Gastroesophageal sphincter (tissue), 4 donors: ENCODE measurements at regions not wholly inside any gene's neighbourhood (a gene's known extent, or its start where the extent isn't known, plus 50 kb on each side); places are given as distances from the start of the nearest gene placed in this dataset.
"Not testable (repeated sequence)": the region's sequence is repeated elsewhere in the genome, so short reads cannot be mapped to it uniquely, and the experiment has no call there.

Experiments
- ATAC-seq: fragments of 150-250 bp; one replicate; pipeline ENCODE4 v1.9.1; 2016; ENCODE audit warnings: mild to moderate bottlenecking, moderate library complexity
- H3K27ac ChIP-seq, 4 donors: fragments of 200-600 bp; sonication (generic) in 3 of 4; 1 replicate in 3 of 4; 2 replicates in 1 of 4; pipeline ENCODE4 v1.5.1; 2016 to 2019
- H3K27me3 ChIP-seq: fragments of 200-600 bp; sonication (generic); one replicate; pipeline ENCODE4 v1.5.1; 2019
- H3K36me3 ChIP-seq, 2 donors: fragments of 200-600 bp; sonication (generic); one replicate each; pipeline ENCODE4 v1.5.1; 2019; ENCODE audit warnings: control low read depth in 1 of 2
- H3K4me1 ChIP-seq, 3 donors: fragments of 200-600 bp; sonication (generic); 1 replicate in 2 of 3; 2 replicates in 1 of 3; pipeline ENCODE4 v1.5.1; 2016 to 2019; ENCODE audit warnings: control low read depth in 2 of 3
- H3K4me3 ChIP-seq, 2 donors: fragments of 200-600 bp; sonication (generic); one replicate each; pipeline ENCODE4 v1.5.1; 2019; ENCODE audit warnings: mild to moderate bottlenecking in 1 of 2, moderate library complexity in 1 of 2
- H3K9me3 ChIP-seq, 3 donors: fragments of 200-600 bp; sonication (generic); one replicate each; pipeline ENCODE4 v1.5.1; 2017 to 2019; ENCODE audit warnings: control low read depth in 2 of 3
- CTCF ChIP-seq, 4 experiments: fragments of 200-600 bp in 2 of 4; fragments of 450-650 bp in 2 of 4; sonication (generic) in 1 of 4; IDR thresholded peaks; one replicate each; pipeline ENCODE4 v1.5.1; 2017 to 2019; ENCODE audit warnings: antibody characterized with exemption in 4 of 4, mild to moderate bottlenecking in 2 of 4, moderate library complexity in 2 of 4
- EP300 ChIP-seq: sonication (generic); formaldehyde crosslinking; IDR thresholded peaks from one replicate; pipeline ENCODE4 v1.6.1; 2017; ENCODE audit warnings: antibody characterized with exemption, mild to moderate bottlenecking
- POLR2A ChIP-seq, 2 donors: fragments of 450-650 bp; IDR thresholded peaks; one replicate each; pipeline ENCODE4 v1.6.1; 2017; ENCODE audit warnings: antibody characterized with exemption in 2 of 2, mild to moderate bottlenecking in 2 of 2, moderate library complexity in 1 of 2
- POLR2AphosphoS5 ChIP-seq: sonication (generic); formaldehyde crosslinking; IDR thresholded peaks from one replicate; pipeline ENCODE4 v1.6.1; 2017; ENCODE audit warnings: antibody characterized with exemption
- WGBS, 2 donors: methylation state at CpG; one replicate each; pipeline ENCODE4 v1.1.5; 2018; ENCODE audit warnings: low coverage in 1 of 2; 5-methylcytosine and 5-hydroxymethylcytosine counted together

- 3 to 4% methylated on average over 7 to 11 of the region's 11 CpGs for WGBS, 2 donors
- not testable (repeated sequence) for H3K4me1 ChIP-seq, H3K36me3 ChIP-seq, ATAC-seq, H3K9me3 ChIP-seq, H3K4me3 ChIP-seq, H3K27ac ChIP-seq
- peaks cover 66% of the 10 kb centered on the region for H3K27me3 ChIP-seq
- peak; percentile 54 to 85 (median 80) for TF ChIP-seq CTCF (IDR thresholded peaks at IDR 0.05)
These were observed 160.9 kb downstream of the GPX5 start for GRCh38 chr6:28686446-28687027.

- H3K4me1 ChIP-seq, H3K9me3 ChIP-seq, H3K4me3 ChIP-seq, H3K27ac ChIP-seq, H3K36me3 ChIP-seq, ATAC-seq: not testable (repeated sequence)
- WGBS, 2 donors: 44 to 64% methylated on average over 6 of the region's 7 CpGs
- H3K27me3 ChIP-seq: peaks cover 66% of the 10 kb centered on the region
These were observed 161.8 kb downstream of the GPX5 start for GRCh38 chr6:28687309-28687981.

GRCh38 chr6:28691991-28692390 is 166.3 kb downstream of the GPX5 start:
- not testable (repeated sequence) for ATAC-seq, H3K27ac ChIP-seq, H3K36me3 ChIP-seq, H3K4me3 ChIP-seq, H3K9me3 ChIP-seq, H3K4me1 ChIP-seq
- peaks cover 72% of the 10 kb centered on the region for H3K27me3 ChIP-seq
- 20 to 40% methylated on average over 2 to 4 of the region's 4 CpGs for WGBS, 2 donors

GRCh38 chr6:28693033-28693750 is 167.5 kb downstream of the GPX5 start:
- TF ChIP-seq POLR2A (IDR thresholded peaks at IDR 0.05) (no peak), EP300 (no peak), POLR2AphosphoS5 (no peak), CTCF (IDR thresholded peaks at IDR 0.05) (no peak)
- Histone ChIP-seq H3K4me3 (no peak overlapping the region), H3K27ac (no peak overlapping the region), H3K27me3 (peaks cover 73% of the 10 kb centered on the region), H3K9me3 (no peaks in the 10 kb centered on the region), H3K36me3 (no peaks in the 10 kb centered on the region), H3K4me1 (peaks cover 0 to 7% (median 0%) of the 10 kb centered on the region in 3 donors)
- ATAC-seq: no peak
- 21 to 31% methylated on average over 20 to 23 of the region's 23 CpGs for WGBS, 2 donors

- no peak overlapping the region for H3K27ac ChIP-seq
- H3K27me3 ChIP-seq: peaks cover 74% of the 10 kb centered on the region
- H3K9me3 ChIP-seq: no peaks in the 10 kb centered on the region
- 7 to 26% methylated on average over 12 to 21 of the region's 26 CpGs for WGBS, 2 donors
- H3K4me1 ChIP-seq: peaks cover 0 to 7% (median 0%) of the 10 kb centered on the region in 3 donors
- H3K4me3 ChIP-seq: peak overlapping the region in 1 of 2 donors; percentile 3
- H3K36me3 ChIP-seq: no peaks in the 10 kb centered on the region
- TF ChIP-seq CTCF (IDR thresholded peaks at IDR 0.05): no peak
- no peak for TF ChIP-seq POLR2A (IDR thresholded peaks at IDR 0.05)
- no peak for TF ChIP-seq POLR2AphosphoS5
- no peak for TF ChIP-seq EP300
- ATAC-seq: no peak
These were observed 168.2 kb downstream of the GPX5 start for GRCh38 chr6:28693751-28694443.
